Astrocyte (in vitro differentiated cells and primary cell): ENCODE measurements at regions not wholly inside any gene's neighbourhood (a gene's known extent, or its start where the extent isn't known, plus 50 kb on each side); places are given as distances from the start of the nearest gene placed in this dataset.

ENCODE experiments used
- CTCF ChIP-seq: IDR thresholded peaks from 2 replicates; pipeline ENCODE4 v1.5.1; 2011; ENCODE audit warnings: low read depth, mild to moderate bottlenecking, inconsistent platforms, low read length, moderate library complexity; ENCODE audit not compliant: insufficient read depth
- EZH2 ChIP-seq: IDR thresholded peaks from 2 replicates; pipeline ENCODE4 v1.6.1; 2012; ENCODE audit warnings: mild to moderate bottlenecking, low read length, inconsistent platforms; ENCODE audit not compliant: insufficient read depth

DNA sequence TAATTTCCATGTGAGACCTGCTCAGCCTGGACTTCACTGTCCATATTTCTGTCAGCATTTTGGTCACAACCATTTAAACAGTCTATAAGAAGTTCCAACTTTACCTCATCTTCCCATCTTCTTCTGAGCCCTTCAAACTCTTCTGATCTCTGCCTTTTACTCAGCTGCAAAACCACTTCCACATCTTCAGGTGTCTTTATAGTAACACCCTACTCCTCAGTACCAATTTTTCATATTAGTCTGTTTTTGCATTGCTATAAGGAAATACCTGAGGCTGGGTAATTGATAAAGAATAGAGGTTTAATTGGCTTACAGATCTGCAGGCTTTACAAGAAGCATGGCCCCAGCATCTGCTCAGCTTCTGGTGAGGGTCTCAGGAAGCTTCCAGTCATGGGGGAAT lies 1648.9 kb upstream of the SLC10A2 start:
- TF ChIP-seq CTCF: no peak
- TF ChIP-seq EZH2: no peak
